Spinal cord (tissue), 9 donors: ENCODE measurements at regions not wholly inside any gene's neighbourhood (a gene's known extent, or its start where the extent isn't known, plus 50 kb on each side); places are given as distances from the start of the nearest gene placed in this dataset.
A peak's percentile ranks its signal among the peaks of the same experiment; 100 is the strongest.

Source experiments
- DNase-seq, 6 donors: peaks; one replicate each; pipeline versions ENCODE4 v3.0.0 to v3.0.0-alpha.2; 2013 to 2015; ENCODE audit warnings: low spot score in 6 of 6, low read depth in 4 of 6
- H3K27ac ChIP-seq: one replicate; pipeline ENCODE4 v1.5.1; 2013; ENCODE audit warnings: low read depth, low read length, control low read depth
- H3K27me3 ChIP-seq: one replicate; pipeline ENCODE4 v1.6.1; 2013; ENCODE audit warnings: low read length; ENCODE audit not compliant: control insufficient read depth, insufficient read depth
- H3K36me3 ChIP-seq: one replicate; pipeline ENCODE4 v1.6.1; 2013; ENCODE audit warnings: low read length; ENCODE audit not compliant: control insufficient read depth, insufficient read depth
- H3K4me1 ChIP-seq: one replicate; pipeline ENCODE4 v1.6.1; 2013; ENCODE audit warnings: low read length; ENCODE audit not compliant: control insufficient read depth, insufficient read depth
- H3K4me3 ChIP-seq: one replicate; pipeline ENCODE4 v1.5.1; 2013; ENCODE audit warnings: low read depth, low read length, control low read depth
- H3K9me3 ChIP-seq: one replicate; pipeline ENCODE4 v1.6.1; 2013; ENCODE audit warnings: low read length; ENCODE audit not compliant: control insufficient read depth, insufficient read depth
- WGBS: methylation state at CpG from one replicate; pipeline ENCODE4 v1.1.5; 2013; ENCODE audit warnings: missing lambda C conversion rate; ENCODE audit not compliant: insufficient coverage; 5-methylcytosine and 5-hydroxymethylcytosine counted together
- donor health status: healthy.

GRCh38 chr5:106106384-106106783 lies 1564.4 kb downstream of the EFNA5 start:
- Histone ChIP-seq H3K9me3 (no peaks in the 10 kb centered on the region), H3K27me3 (no peaks in the 10 kb centered on the region), H3K4me1 (no peaks in the 10 kb centered on the region), H3K36me3 (no peaks in the 10 kb centered on the region), H3K4me3 (no peak overlapping the region), H3K27ac (no peak overlapping the region)
- WGBS = no CpG with 5 or more reads among the region's 2 CpGs
- no peak for DNase-seq

DNA sequence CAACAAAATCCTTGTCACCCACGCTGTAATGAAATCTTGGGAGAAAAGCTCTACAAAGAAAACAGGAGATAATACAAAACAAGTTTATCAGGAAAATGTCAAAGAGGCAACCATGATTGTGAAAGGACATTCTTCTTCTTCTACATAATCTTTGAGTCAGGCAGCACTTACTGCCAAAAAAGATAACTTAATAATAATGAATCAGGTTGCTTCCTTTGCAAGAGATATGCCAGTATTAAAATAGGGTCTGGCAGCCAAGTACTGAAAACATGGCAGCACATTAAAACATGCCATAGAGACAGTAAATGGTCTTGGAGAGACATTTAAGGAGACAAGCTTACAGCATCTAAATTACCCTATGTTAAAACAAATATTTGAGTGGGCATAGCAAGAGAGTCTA lies 1573.4 kb downstream of the EFNA5 start:
- DNase-seq = no peak
- Histone ChIP-seq H3K27me3 (no peaks in the 10 kb centered on the region), H3K27ac (no peak overlapping the region), H3K4me3 (no peak overlapping the region), H3K36me3 (no peaks in the 10 kb centered on the region), H3K9me3 (no peaks in the 10 kb centered on the region), H3K4me1 (no peaks in the 10 kb centered on the region)
- no CpG with 5 or more reads among the region's 1 CpG for WGBS

DNA sequence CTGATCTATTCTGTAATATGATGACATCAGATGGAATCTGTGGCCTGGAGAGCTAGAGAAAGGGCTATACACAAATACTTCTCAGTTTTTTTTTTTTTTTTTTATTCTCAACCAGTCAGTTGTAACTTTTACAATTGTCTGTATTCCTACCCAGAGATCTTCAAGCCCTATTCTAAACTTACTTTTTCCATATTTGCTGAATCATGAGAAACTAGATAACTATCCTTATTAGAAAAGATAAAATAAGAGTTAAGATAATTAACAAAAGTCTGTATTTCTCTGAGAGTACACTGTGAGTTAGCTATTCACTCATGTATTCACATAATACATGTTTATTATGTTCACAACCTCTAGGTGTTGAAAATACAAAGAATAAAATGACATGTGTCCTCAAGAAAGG lies 1575.9 kb downstream of the EFNA5 start:
- DNase-seq = no peak
- no peak overlapping the region for H3K4me3 ChIP-seq
- H3K4me1 ChIP-seq = no peaks in the 10 kb centered on the region
- H3K27ac ChIP-seq = no peak overlapping the region
- no peaks in the 10 kb centered on the region for H3K36me3 ChIP-seq
- no peaks in the 10 kb centered on the region for H3K27me3 ChIP-seq
- H3K9me3 ChIP-seq = no peaks in the 10 kb centered on the region

- Histone ChIP-seq H3K36me3 (no peaks in the 10 kb centered on the region), H3K4me1 (no peaks in the 10 kb centered on the region), H3K4me3 (no peak overlapping the region), H3K9me3 (no peaks in the 10 kb centered on the region), H3K27ac (no peak overlapping the region), H3K27me3 (no peaks in the 10 kb centered on the region)
- WGBS = 27% methylated on average over 3 of the region's 4 CpGs
- peak in 4 of 6 donors; percentile 4 to 84 (median 46) for DNase-seq
These were observed 1576.5 kb downstream of the EFNA5 start for GRCh38 chr5:106094204-106094607.

DNA sequence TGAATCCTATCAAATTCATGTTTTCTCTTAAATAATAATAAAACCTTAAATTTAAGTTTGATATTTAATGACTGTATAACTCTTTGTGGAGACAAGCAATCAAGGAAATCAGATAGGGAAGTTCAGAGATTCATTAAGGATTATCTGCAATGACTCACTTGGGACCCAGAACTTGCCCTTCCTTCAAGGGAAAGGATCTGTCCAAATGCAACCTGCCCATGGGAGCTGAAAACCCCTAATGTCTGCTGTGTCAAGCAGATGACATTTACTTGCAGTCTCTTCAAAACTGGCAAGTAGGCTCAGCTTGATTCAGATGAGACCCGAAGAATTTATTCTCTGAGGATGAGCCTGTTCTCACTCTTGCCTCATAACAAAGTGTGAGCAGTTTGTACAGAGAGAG lies 1577.6 kb downstream of the EFNA5 start:
- H3K27me3 ChIP-seq = no peaks in the 10 kb centered on the region
- no peaks in the 10 kb centered on the region for H3K4me1 ChIP-seq
- no peak for DNase-seq
- H3K4me3 ChIP-seq = no peak overlapping the region
- 50% methylated on average over 1 of the region's 1 CpG for WGBS
- H3K27ac ChIP-seq = no peak overlapping the region
- no peaks in the 10 kb centered on the region for H3K9me3 ChIP-seq
- no peaks in the 10 kb centered on the region for H3K36me3 ChIP-seq

- no peak overlapping the region for H3K27ac ChIP-seq
- WGBS = 73% methylated on average over 1 of the region's 1 CpG
- no peak for DNase-seq
- no peaks in the 10 kb centered on the region for H3K4me1 ChIP-seq
- no peaks in the 10 kb centered on the region for H3K27me3 ChIP-seq
- H3K9me3 ChIP-seq = no peaks in the 10 kb centered on the region
- H3K36me3 ChIP-seq = no peaks in the 10 kb centered on the region
- H3K4me3 ChIP-seq = no peak overlapping the region
These were observed 1578.3 kb downstream of the EFNA5 start for GRCh38 chr5:106092455-106092854.

DNA sequence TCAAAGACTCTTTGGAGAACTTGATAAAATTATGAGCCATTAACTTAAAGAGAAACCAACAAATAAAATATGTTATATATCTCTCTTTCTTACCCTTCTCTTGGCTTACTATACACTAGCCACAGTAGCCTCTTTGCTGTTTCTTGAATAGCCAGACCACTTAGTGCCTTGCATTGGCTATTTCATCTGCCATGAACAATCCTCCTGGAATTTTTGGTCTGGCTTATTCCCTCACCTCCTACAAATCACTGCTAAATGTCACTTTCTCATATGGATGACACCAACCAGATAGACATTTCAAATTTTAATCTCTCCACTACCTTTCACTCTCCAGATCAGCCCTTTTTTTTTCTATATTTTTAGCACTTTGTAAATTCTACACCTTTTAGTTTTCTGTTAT lies 1581.7 kb downstream of the EFNA5 start:
- Histone ChIP-seq H3K9me3 (no peaks in the 10 kb centered on the region), H3K36me3 (no peaks in the 10 kb centered on the region), H3K27ac (no peak overlapping the region), H3K27me3 (no peaks in the 10 kb centered on the region), H3K4me3 (no peak overlapping the region), H3K4me1 (no peaks in the 10 kb centered on the region)
- no peak for DNase-seq

DNA sequence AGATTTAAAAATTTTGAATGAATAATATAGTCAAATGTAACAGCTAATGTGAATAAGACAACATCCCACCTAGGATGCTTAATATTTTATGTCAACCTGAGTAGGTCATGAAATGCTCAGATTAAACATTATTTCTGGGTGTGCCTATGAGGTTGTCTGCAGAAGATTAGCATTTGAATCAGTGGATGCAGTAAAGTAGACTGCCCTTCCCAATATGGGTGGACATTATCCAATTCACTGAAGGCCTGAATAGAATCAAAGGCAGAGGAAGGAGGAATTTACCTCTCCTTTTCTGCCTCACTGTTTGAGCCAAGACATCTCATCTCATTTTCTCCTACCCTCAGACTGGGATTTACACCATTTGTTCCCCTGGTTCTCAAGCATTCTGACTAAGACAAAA lies 1582.3 kb downstream of the EFNA5 start:
- H3K27me3 ChIP-seq = no peaks in the 10 kb centered on the region
- no peak overlapping the region for H3K27ac ChIP-seq
- H3K4me1 ChIP-seq = no peaks in the 10 kb centered on the region
- no peaks in the 10 kb centered on the region for H3K9me3 ChIP-seq
- no peaks in the 10 kb centered on the region for H3K36me3 ChIP-seq
- DNase-seq = no peak
- H3K4me3 ChIP-seq = no peak overlapping the region

DNA sequence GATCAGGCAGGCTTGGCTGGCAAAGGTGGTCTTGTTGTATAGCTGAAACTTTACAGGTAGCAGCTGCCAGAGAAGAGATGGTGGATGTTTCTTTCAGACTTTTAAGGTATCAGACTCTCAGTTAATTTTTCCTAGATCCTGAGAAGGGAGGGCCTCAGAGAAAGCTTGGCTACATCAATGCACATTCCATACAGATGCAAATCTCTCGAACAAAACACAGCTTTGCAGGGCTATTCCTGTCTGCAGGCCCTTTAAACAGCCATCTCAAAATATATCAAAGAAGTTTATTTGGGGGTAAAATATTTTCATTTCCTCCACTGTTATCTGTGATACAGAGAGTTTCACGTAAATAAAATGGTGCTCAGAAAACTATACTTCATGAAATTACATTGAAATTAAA lies 1584.4 kb downstream of the EFNA5 start:
- H3K36me3 ChIP-seq = no peaks in the 10 kb centered on the region
- no peak overlapping the region for H3K27ac ChIP-seq
- no peaks in the 10 kb centered on the region for H3K9me3 ChIP-seq
- H3K4me3 ChIP-seq = no peak overlapping the region
- no peaks in the 10 kb centered on the region for H3K4me1 ChIP-seq
- no peaks in the 10 kb centered on the region for H3K27me3 ChIP-seq
- no peak for DNase-seq
- WGBS = no CpG with 5 or more reads among the region's 2 CpGs

- H3K27me3 ChIP-seq = no peaks in the 10 kb centered on the region
- H3K36me3 ChIP-seq = no peaks in the 10 kb centered on the region
- peak in 1 of 6 donors; percentile 5 for DNase-seq
- H3K27ac ChIP-seq = no peak overlapping the region
- H3K9me3 ChIP-seq = no peaks in the 10 kb centered on the region
- H3K4me3 ChIP-seq = no peak overlapping the region
- H3K4me1 ChIP-seq = no peaks in the 10 kb centered on the region
- WGBS = no CpG with 5 or more reads among the region's 2 CpGs
These were observed 1585.2 kb downstream of the EFNA5 start for GRCh38 chr5:106085556-106085955.

DNA sequence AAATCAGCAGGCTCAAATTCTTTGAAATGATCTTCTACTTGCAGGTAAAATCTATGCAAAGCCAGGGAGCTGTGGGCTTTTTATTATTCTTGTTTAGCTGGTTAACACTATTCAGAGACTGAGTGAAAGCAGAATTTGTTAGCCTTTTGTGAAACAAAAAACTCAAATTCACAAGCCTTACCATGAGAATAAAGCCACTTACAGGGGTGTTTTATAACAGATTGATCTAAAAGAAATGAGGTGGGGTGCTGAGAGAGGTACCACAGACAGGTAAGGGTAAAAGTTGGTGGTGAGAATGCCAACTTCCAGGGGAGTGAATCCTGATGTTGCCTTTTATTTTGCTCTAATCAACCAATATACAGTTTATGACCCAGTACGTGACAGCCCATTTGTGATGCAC lies 1585.6 kb downstream of the EFNA5 start:
- DNase-seq = no peak
- WGBS = no CpG with 5 or more reads among the region's 1 CpG
- no peaks in the 10 kb centered on the region for H3K36me3 ChIP-seq
- no peaks in the 10 kb centered on the region for H3K4me1 ChIP-seq
- no peaks in the 10 kb centered on the region for H3K27me3 ChIP-seq
- H3K27ac ChIP-seq = no peak overlapping the region
- no peak overlapping the region for H3K4me3 ChIP-seq
- no peaks in the 10 kb centered on the region for H3K9me3 ChIP-seq
